Right lobe of liver (tissue), 4 donors: ENCODE measurements at regions not wholly inside any gene's neighbourhood (a gene's known extent, or its start where the extent isn't known, plus 50 kb on each side); places are given as distances from the start of the nearest gene placed in this dataset.

Experiments used
- CTCF ChIP-seq, 4 donors: fragments of 200-600 bp in 3 of 4; fragments of 450-650 bp in 1 of 4; IDR thresholded peaks; one replicate each; pipeline versions ENCODE4 v1.5.1 to v1.8.0; 2016 to 2022; ENCODE audit warnings: antibody characterized with exemption in 4 of 4, mild to moderate bottlenecking in 2 of 4
- POLR2A ChIP-seq: fragments of 450-650 bp; IDR thresholded peaks from one replicate; pipeline ENCODE4 v1.6.1; 2017; ENCODE audit warnings: antibody characterized with exemption, mild to moderate bottlenecking
- donor health status: DM: no; HTN: no; CAD: no.
- donor health status: DM: no; HTN: no; CAD: no.
- donor health status: DM: no; HTN: yes; CAD: no.

DNA sequence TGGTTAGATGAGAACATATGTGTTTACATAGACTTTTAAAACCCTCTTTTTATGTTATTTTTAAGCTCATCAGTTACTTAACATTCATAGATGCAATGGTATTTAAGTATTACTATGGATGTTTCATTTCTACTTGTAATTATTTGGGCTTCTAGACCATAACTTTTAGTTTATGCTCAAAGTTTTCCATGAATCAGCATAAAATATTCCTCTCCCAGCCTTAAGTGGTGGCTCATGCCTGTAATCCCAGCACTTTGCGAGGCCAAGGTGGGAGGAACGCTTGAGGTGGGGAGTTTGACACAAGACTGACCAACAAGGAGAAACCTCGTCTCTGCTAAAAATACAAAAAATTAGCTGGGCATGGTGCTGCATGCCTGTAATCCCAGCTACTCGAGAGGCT is 118.5 kb upstream of the HSFY2 start:
- TF ChIP-seq CTCF (IDR thresholded peaks at IDR 0.05) (no peak), POLR2A (no peak)
